Keratinocyte (primary cell): ENCODE measurements at regions not wholly inside any gene's neighbourhood (a gene's known extent, or its start where the extent isn't known, plus 50 kb on each side); places are given as distances from the start of the nearest gene placed in this dataset.

Experiments
- DNase-seq: peaks from one replicate; pipeline ENCODE4 v3.0.0-alpha.2; 2011; ENCODE audit warnings: low read depth, missing footprints, low spot score
- FAIRE-seq: peaks from 2 replicates; lab custom pipeline; 2011; peaks lifted over from hg19 to GRCh38; lab: Jason Lieb, UNC
- H2AFZ ChIP-seq: 2 replicates; pipeline ENCODE4 v1.6.0; 2012; ENCODE audit warnings: low read length, control low read depth, inconsistent platforms; ENCODE audit not compliant: control insufficient read depth
- H3K27ac ChIP-seq: 2 replicates; pipeline ENCODE4 v1.5.1; 2011; ENCODE audit warnings: low read length; ENCODE audit not compliant: control insufficient read depth, insufficient read depth
- H3K27me3 ChIP-seq: 3 replicates; pipeline ENCODE4 v1.6.0; 2011; ENCODE audit warnings: low read length; ENCODE audit not compliant: control insufficient read depth, insufficient read depth; ENCODE audit errors: extremely low read depth
- H3K36me3 ChIP-seq, 2 experiments: 2 replicates in 1 of 2; 3 replicates in 1 of 2; pipeline ENCODE4 v1.5.1; 2011; ENCODE audit warnings: low read length in 2 of 2, mild to moderate bottlenecking in 1 of 2; ENCODE audit not compliant: control insufficient read depth in 2 of 2, insufficient read depth in 2 of 2; ENCODE audit errors: extremely low read depth in 1 of 2
- H3K4me1 ChIP-seq: 3 replicates; pipeline ENCODE4 v1.5.1; 2011; ENCODE audit warnings: low read length; ENCODE audit not compliant: control insufficient read depth, insufficient read depth; ENCODE audit errors: extremely low read depth
- H3K4me2 ChIP-seq: 3 replicates; pipeline ENCODE4 v1.6.0; 2011; ENCODE audit warnings: low read depth, low read length; ENCODE audit not compliant: control insufficient read depth, insufficient read depth; ENCODE audit errors: extremely low read depth
- H3K4me3 ChIP-seq, 3 experiments: fragments of 200-600 bp in 1 of 3; sonication (generic) in 1 of 3; 2 replicates in 2 of 3; 3 replicates in 1 of 3; pipeline ENCODE4 v1.5.1; 2011 to 2016; ENCODE audit warnings: low read length in 3 of 3, mild to moderate bottlenecking in 3 of 3, control low read depth in 2 of 3, inconsistent platforms in 1 of 3, low read depth in 1 of 3, mixed read lengths in 1 of 3, mixed run types in 1 of 3, moderate library complexity in 1 of 3; ENCODE audit not compliant: control insufficient read depth in 2 of 3, insufficient read depth in 2 of 3; ENCODE audit errors: extremely low read depth in 1 of 3
- H3K79me2 ChIP-seq: 2 replicates; pipeline ENCODE4 v1.6.0; 2012; ENCODE audit warnings: low read length; ENCODE audit not compliant: control insufficient read depth, insufficient read depth
- H3K9ac ChIP-seq: 3 replicates; pipeline ENCODE4 v1.6.0; 2011; ENCODE audit warnings: low read length; ENCODE audit not compliant: control insufficient read depth, insufficient read depth; ENCODE audit errors: extremely low read depth
- H3K9me1 ChIP-seq: 3 replicates; pipeline ENCODE4 v1.6.0; 2011; ENCODE audit warnings: low read length; ENCODE audit not compliant: control insufficient read depth, insufficient read depth; ENCODE audit errors: extremely low read depth
- H3K9me3 ChIP-seq: 2 replicates; pipeline ENCODE4 v1.5.1; 2012; ENCODE audit warnings: low read depth, low read length; ENCODE audit not compliant: control insufficient read depth
- H4K20me1 ChIP-seq: 3 replicates; pipeline ENCODE4 v1.6.0; 2011; ENCODE audit warnings: low read length; ENCODE audit not compliant: control insufficient read depth, insufficient read depth; ENCODE audit errors: extremely low read depth
- CTCF ChIP-seq, 3 experiments: IDR thresholded peaks in 1 of 3; conservative IDR thresholded peaks in 1 of 3; optimal IDR thresholded peaks in 1 of 3; 2 replicates in 2 of 3; 3 replicates in 1 of 3; pipeline versions ENCODE3 to v1.5.1; 2011; ENCODE audit warnings: low read length in 3 of 3, mild to moderate bottlenecking in 3 of 3, moderate library complexity in 2 of 3, control low read depth in 1 of 3, inconsistent platforms in 1 of 3; ENCODE audit not compliant: insufficient read depth in 2 of 3; ENCODE audit errors: extremely low read depth in 1 of 3
- EZH2 ChIP-seq: IDR thresholded peaks from one replicate; pipeline ENCODE4 v1.6.1; 2012; ENCODE audit warnings: inconsistent platforms, mild to moderate bottlenecking, low read length, moderate library complexity
- dilution Hi-C: fragments of 300-500 bp; cut with MboI; formaldehyde crosslinking; loops from one replicate; pipeline ENCODE4 v1.7.0; 2020; ENCODE audit warnings: low sequenced_read_pairs; ENCODE audit not compliant: extremely low pct_ligation_motif_present

- no peak overlapping the region for H2AFZ ChIP-seq
- H3K4me3 ChIP-seq = no peak overlapping the region
- no peaks in the 10 kb centered on the region for H3K9me1 ChIP-seq
- no peaks in the 10 kb centered on the region for H4K20me1 ChIP-seq
- no peak for DNase-seq
- no peaks in the 10 kb centered on the region for H3K9me3 ChIP-seq
- H3K4me2 ChIP-seq = no peak overlapping the region
- H3K79me2 ChIP-seq = no peaks in the 10 kb centered on the region
- no peaks in the 10 kb centered on the region for H3K27me3 ChIP-seq
- H3K36me3 ChIP-seq = no peaks in the 10 kb centered on the region
- dilution Hi-C loops = no loop called here
- H3K9ac ChIP-seq = no peak overlapping the region
- FAIRE-seq = no peak
- no peak overlapping the region for H3K27ac ChIP-seq
- no peaks in the 10 kb centered on the region for H3K4me1 ChIP-seq
- TF ChIP-seq CTCF (optimal IDR thresholded peaks at IDR 0.05 in 1 of 3, IDR thresholded peaks at IDR 0.05 in 1 of 3, conservative IDR thresholded peaks at IDR 0.05 in 1 of 3; ENCODE audit: extremely low read depth in 1 of 3, insufficient read depth in 2 of 3, low read length in 3 of 3) (no peak), EZH2 (no peak)
These were observed 1118.7 kb upstream of the TMEM132C start for GRCh38 chr12:127148318-127148717.

GRCh38 chr12:127149226-127149964 is 1117.6 kb upstream of the TMEM132C start:
- Histone ChIP-seq H3K27me3 (no peaks in the 10 kb centered on the region), H3K27ac (no peak overlapping the region), H3K79me2 (no peaks in the 10 kb centered on the region), H3K4me3 (no peak overlapping the region), H4K20me1 (no peaks in the 10 kb centered on the region), H3K4me1 (no peaks in the 10 kb centered on the region), H3K36me3 (no peaks in the 10 kb centered on the region), H3K4me2 (no peak overlapping the region), H3K9me3 (no peaks in the 10 kb centered on the region), H2AFZ (no peak overlapping the region), H3K9ac (no peak overlapping the region), H3K9me1 (no peaks in the 10 kb centered on the region)
- TF ChIP-seq CTCF (optimal IDR thresholded peaks at IDR 0.05 in 1 of 3, IDR thresholded peaks at IDR 0.05 in 1 of 3, conservative IDR thresholded peaks at IDR 0.05 in 1 of 3; ENCODE audit: extremely low read depth in 1 of 3, insufficient read depth in 2 of 3, low read length in 3 of 3) (no peak), EZH2 (no peak)
- no peak for DNase-seq
- dilution Hi-C loops = no loop called here
- no peak for FAIRE-seq
